Gastrocnemius medialis (tissue), 4 donors: ENCODE measurements at regions not wholly inside any gene's neighbourhood (a gene's known extent, or its start where the extent isn't known, plus 50 kb on each side); places are given as distances from the start of the nearest gene placed in this dataset.

ENCODE experiments used
- CTCF ChIP-seq, 5 experiments: fragments of 450-650 bp in 3 of 5; fragments of 200-600 bp in 2 of 5; sonication (generic) in 2 of 5; IDR thresholded peaks in 4 of 5; conservative IDR thresholded peaks in 1 of 5; 1 replicate in 4 of 5; 2 replicates in 1 of 5; pipeline ENCODE4 v1.5.1; 2016 to 2019; ENCODE audit warnings: antibody characterized with exemption in 5 of 5, mild to moderate bottlenecking in 3 of 5, moderate library complexity in 3 of 5
- POLR2A ChIP-seq, 2 donors: fragments of 450-650 bp; IDR thresholded peaks; one replicate each; pipeline ENCODE4 v1.6.1; 2017; ENCODE audit warnings: antibody characterized with exemption in 2 of 2, mild to moderate bottlenecking in 2 of 2, moderate library complexity in 2 of 2

- TF ChIP-seq CTCF (IDR thresholded peaks at IDR 0.05 in 4 of 5, conservative IDR thresholded peaks at IDR 0.05 in 1 of 5) (no peak), POLR2A (IDR thresholded peaks at IDR 0.05) (no peak)
Measured at GRCh38 chr3:67192466-67192865, 194.4 kb downstream of the KBTBD8 start.
